Spleen (tissue), 11 donors: ENCODE measurements at regions not wholly inside any gene's neighbourhood (a gene's known extent, or its start where the extent isn't known, plus 50 kb on each side); places are given as distances from the start of the nearest gene placed in this dataset.

ENCODE experiments used
- DNase-seq: peaks from one replicate; pipeline ENCODE4 v3.0.0-alpha.2; 2020
- H3K27ac ChIP-seq, 8 donors: fragments of 200-600 bp; sonication (generic) in 7 of 8; 1 replicate in 4 of 8; 2 replicates in 4 of 8; pipeline versions ENCODE4 v1.5.0 to v1.8.0; 2016 to 2021; ENCODE audit warnings: inconsistent platforms in 4 of 8, mild to moderate bottlenecking in 4 of 8, moderate library complexity in 1 of 8
- H3K27me3 ChIP-seq, 7 donors: fragments of 200-600 bp; sonication (generic) in 6 of 7; replicated peaks in 1 of 7; 1 replicate in 4 of 7; 2 replicates in 3 of 7; pipeline versions ENCODE4 v1.5.0 to v1.8.0; 2016 to 2021; ENCODE audit warnings: inconsistent platforms in 3 of 7, mild to moderate bottlenecking in 1 of 7
- H3K36me3 ChIP-seq, 6 donors: fragments of 200-600 bp; sonication (generic) in 5 of 6; 1 replicate in 4 of 6; 2 replicates in 2 of 6; pipeline versions ENCODE4 v1.5.0 to v1.8.0; 2016 to 2021; ENCODE audit warnings: inconsistent platforms in 2 of 6
- H3K4me1 ChIP-seq, 6 donors: fragments of 200-600 bp; sonication (generic) in 5 of 6; 1 replicate in 3 of 6; 2 replicates in 3 of 6; pipeline versions ENCODE4 v1.5.0 to v1.8.0; 2016 to 2021; ENCODE audit warnings: inconsistent platforms in 3 of 6
- H3K4me3 ChIP-seq, 8 donors: fragments of 200-600 bp; sonication (generic) in 7 of 8; 1 replicate in 4 of 8; 2 replicates in 4 of 8; pipeline versions ENCODE4 v1.5.0 to v1.8.0; 2016 to 2021; ENCODE audit warnings: inconsistent platforms in 4 of 8, mild to moderate bottlenecking in 4 of 8, moderate library complexity in 2 of 8
- H3K9me3 ChIP-seq, 8 donors: fragments of 200-600 bp; sonication (generic) in 7 of 8; 1 replicate in 4 of 8; 2 replicates in 4 of 8; pipeline versions ENCODE4 v1.5.0 to v1.8.0; 2016 to 2021; ENCODE audit warnings: inconsistent platforms in 4 of 8
- CTCF ChIP-seq, 11 experiments: fragments of 200-600 bp in 7 of 11; fragments of 450-650 bp in 4 of 11; sonication (generic) in 4 of 11; IDR thresholded peaks in 8 of 11; conservative IDR thresholded peaks in 3 of 11; 1 replicate in 7 of 11; 2 replicates in 4 of 11; pipeline versions ENCODE4 v1.4.0 to v1.8.0; 2016 to 2021; ENCODE audit warnings: antibody characterized with exemption in 11 of 11, inconsistent platforms in 4 of 11, mild to moderate bottlenecking in 1 of 11
- POLR2A ChIP-seq, 3 donors: fragments of 450-650 bp; IDR thresholded peaks; one replicate each; pipeline ENCODE4 v1.5.1; 2017; ENCODE audit warnings: antibody characterized with exemption in 3 of 3, mild to moderate bottlenecking in 1 of 3
- POLR2AphosphoS5 ChIP-seq, 3 donors: sonication (generic); formaldehyde crosslinking; IDR thresholded peaks; one replicate each; pipeline ENCODE4 v1.5.1; 2017; ENCODE audit warnings: antibody characterized with exemption in 3 of 3
- WGBS, 5 donors: extraction: QIAGEN DNeasy Blood & Tissue Kit in 3 of 5; methylation state at CpG; one replicate each; pipeline versions ENCODE4 v1.1.5 to v1.1.7; 2013 to 2018; 5-methylcytosine and 5-hydroxymethylcytosine counted together
- intact Hi-C: fragments of 100-400 bp; cut with DNase I; formaldehyde crosslinking; loops from one replicate; pipeline ENCODE4 v1.15.0; 2023; ENCODE audit warnings: low total_unique reads
- donor health status: healthy with polysubstance abuse.
- donor health status: DM: no; HTN: no; CAD: no; lungs with moderate emphysema.
- donor health status: DM: no; HTN: no; CAD: no.
- donor health status: Bipolar disorder and iron deficiency.
- donor health status: healthy.
- donor health status: DM: no; HTN: no; CAD: no.
- donor health status: DM: yes; HTN: yes; CAD: no.

DNA sequence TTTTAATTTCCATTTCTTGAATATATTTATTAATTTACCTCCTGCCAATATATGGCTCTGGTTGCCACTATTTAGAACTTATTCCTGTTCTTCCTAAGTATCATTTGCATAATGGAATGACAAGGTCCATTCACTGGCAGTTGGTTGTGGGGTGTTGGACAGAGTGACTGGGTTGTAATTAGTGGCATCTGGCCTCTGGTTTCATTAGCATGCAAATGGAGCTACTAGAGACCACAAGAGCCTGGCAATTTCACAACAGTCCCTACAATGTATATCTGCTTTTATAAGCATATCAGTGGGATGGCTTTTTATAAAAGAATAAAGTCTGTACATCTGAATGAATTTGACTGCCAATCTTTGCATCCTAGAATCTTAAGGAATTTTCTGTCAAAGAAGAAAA is 1030.9 kb upstream of the CDH8 start:
- Histone ChIP-seq H3K4me3 (no peak overlapping the region), H3K4me1 (no peaks in the 10 kb centered on the region), H3K27me3 (no peaks in the 10 kb centered on the region), H3K27ac (no peak overlapping the region), H3K9me3 (peaks cover 0 to 11% (median 3%) of the 10 kb centered on the region in 8 donors), H3K36me3 (no peaks in the 10 kb centered on the region)
- intact Hi-C loops, result no loop called here
- no peak for TF ChIP-seq POLR2AphosphoS5 (IDR thresholded peaks at IDR 0.05)
- no peak for TF ChIP-seq CTCF (IDR thresholded peaks at IDR 0.05 in 8 of 11, conservative IDR thresholded peaks at IDR 0.05 in 3 of 11)
- no peak for TF ChIP-seq POLR2A (IDR thresholded peaks at IDR 0.05)
- no peak for DNase-seq

DNA sequence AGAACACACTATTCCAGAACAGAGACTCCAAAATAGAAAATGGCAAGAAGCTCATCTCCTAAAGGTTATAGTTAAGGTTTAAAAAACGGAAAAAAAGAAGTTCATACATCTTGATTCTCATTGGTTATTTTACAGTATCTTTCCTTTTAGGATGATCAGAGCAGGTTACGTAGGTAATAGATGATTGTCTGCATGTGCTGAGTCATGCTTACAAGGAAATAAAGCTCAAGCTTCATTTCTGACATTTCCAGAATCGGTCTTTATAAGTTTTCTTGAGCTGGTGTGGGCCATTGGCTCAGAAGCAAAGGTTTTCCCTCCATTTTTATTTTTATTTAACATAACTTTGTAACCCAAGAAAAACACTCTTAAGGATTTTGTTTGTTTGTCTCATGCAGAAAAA is 1030.3 kb upstream of the CDH8 start:
- no peaks in the 10 kb centered on the region for H3K4me1 ChIP-seq
- no peaks in the 10 kb centered on the region for H3K27me3 ChIP-seq
- intact Hi-C loops, result no loop called here
- TF ChIP-seq POLR2A (IDR thresholded peaks at IDR 0.05) (no peak), CTCF (IDR thresholded peaks at IDR 0.05 in 8 of 11, conservative IDR thresholded peaks at IDR 0.05 in 3 of 11) (no peak), POLR2AphosphoS5 (IDR thresholded peaks at IDR 0.05) (no peak)
- H3K9me3 ChIP-seq, result peaks cover 0 to 15% (median 6%) of the 10 kb centered on the region in 8 donors
- no peak overlapping the region for H3K4me3 ChIP-seq
- H3K36me3 ChIP-seq, result no peaks in the 10 kb centered on the region
- DNase-seq, result no peak
- 59 to 79% (median 68%) methylated on average over 3 of the region's 3 CpGs for WGBS, 5 donors
- no peak overlapping the region for H3K27ac ChIP-seq

- intact Hi-C loops, result no loop called here
- TF ChIP-seq POLR2A (IDR thresholded peaks at IDR 0.05), result no peak
- TF ChIP-seq CTCF (IDR thresholded peaks at IDR 0.05 in 8 of 11, conservative IDR thresholded peaks at IDR 0.05 in 3 of 11), result no peak
- no peak for TF ChIP-seq POLR2AphosphoS5 (IDR thresholded peaks at IDR 0.05)
- no peaks in the 10 kb centered on the region for H3K27me3 ChIP-seq
Measured at GRCh38 chr16:63061319-63061718, 1025.1 kb upstream of the CDH8 start.

GRCh38 chr16:63059676-63060075 is 1023.4 kb upstream of the CDH8 start:
- Histone ChIP-seq H3K4me1 (no peaks in the 10 kb centered on the region), H3K27ac (no peak overlapping the region), H3K36me3 (no peaks in the 10 kb centered on the region), H3K27me3 (no peaks in the 10 kb centered on the region), H3K4me3 (no peak overlapping the region), H3K9me3 (peaks cover 0 to 22% (median 15%) of the 10 kb centered on the region in 8 donors)
- 87 to 91% (median 89%) methylated on average over 6 of the region's 6 CpGs for WGBS, 5 donors
- TF ChIP-seq POLR2AphosphoS5 (IDR thresholded peaks at IDR 0.05) (no peak), CTCF (IDR thresholded peaks at IDR 0.05 in 8 of 11, conservative IDR thresholded peaks at IDR 0.05 in 3 of 11) (no peak), POLR2A (IDR thresholded peaks at IDR 0.05) (no peak)
- intact Hi-C loops, result no loop called here
- DNase-seq, result no peak

More at GRCh38 chr16:63061319-63061718, 1025.1 kb upstream of the CDH8 start:
- Histone ChIP-seq H3K4me1 (no peaks in the 10 kb centered on the region), H3K4me3 (no peak overlapping the region), H3K36me3 (no peaks in the 10 kb centered on the region), H3K9me3 (peaks cover 0 to 22% (median 15%) of the 10 kb centered on the region in 8 donors), H3K27ac (no peak overlapping the region)
- peak; percentile 57 for DNase-seq
- WGBS, 5 donors, result 86 to 95% (median 89%) methylated on average over 10 of the region's 10 CpGs
